ENCODE measurements at regions not wholly inside any gene's neighbourhood (a gene's known extent, or its start where the extent isn't known, plus 50 kb on each side); places are given as distances from the start of the nearest gene placed in this dataset.

DNA sequence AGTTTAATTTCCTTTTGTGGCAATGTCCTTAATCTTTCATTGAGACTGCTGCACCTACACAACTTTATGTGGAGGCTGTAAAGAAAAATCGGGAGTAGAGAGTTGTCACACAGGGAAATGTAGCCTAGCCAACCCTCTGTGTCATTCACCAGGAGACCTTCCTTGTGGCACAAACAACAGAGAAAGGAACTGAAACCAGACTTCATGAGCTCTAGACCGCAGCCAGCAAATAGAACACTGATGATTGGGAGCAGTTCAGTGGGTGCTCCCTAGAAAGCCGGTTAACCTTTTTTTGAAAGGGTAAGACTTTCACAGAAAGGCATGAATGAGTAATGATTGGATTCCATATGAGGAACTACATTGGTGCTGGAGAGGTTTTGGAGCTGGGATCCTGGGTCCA lies 1752.4 kb upstream of the CELF4 start:
- TF ChIP-seq CTCF (conservative IDR thresholded peaks at IDR 0.05; ENCODE audit: low read length) (no peak), EZH2phosphoT487 (IDR thresholded peaks at IDR 0.05; ENCODE audit: borderline replicate concordance, low read depth, low read length) (no peak)
